ENCODE measurements at regions not wholly inside any gene's neighbourhood (a gene's known extent, or its start where the extent isn't known, plus 50 kb on each side); places are given as distances from the start of the nearest gene placed in this dataset.
"Not testable (repeated sequence)": the region's sequence is repeated elsewhere in the genome, so short reads cannot be mapped to it uniquely, and the experiment has no call there.

DNA sequence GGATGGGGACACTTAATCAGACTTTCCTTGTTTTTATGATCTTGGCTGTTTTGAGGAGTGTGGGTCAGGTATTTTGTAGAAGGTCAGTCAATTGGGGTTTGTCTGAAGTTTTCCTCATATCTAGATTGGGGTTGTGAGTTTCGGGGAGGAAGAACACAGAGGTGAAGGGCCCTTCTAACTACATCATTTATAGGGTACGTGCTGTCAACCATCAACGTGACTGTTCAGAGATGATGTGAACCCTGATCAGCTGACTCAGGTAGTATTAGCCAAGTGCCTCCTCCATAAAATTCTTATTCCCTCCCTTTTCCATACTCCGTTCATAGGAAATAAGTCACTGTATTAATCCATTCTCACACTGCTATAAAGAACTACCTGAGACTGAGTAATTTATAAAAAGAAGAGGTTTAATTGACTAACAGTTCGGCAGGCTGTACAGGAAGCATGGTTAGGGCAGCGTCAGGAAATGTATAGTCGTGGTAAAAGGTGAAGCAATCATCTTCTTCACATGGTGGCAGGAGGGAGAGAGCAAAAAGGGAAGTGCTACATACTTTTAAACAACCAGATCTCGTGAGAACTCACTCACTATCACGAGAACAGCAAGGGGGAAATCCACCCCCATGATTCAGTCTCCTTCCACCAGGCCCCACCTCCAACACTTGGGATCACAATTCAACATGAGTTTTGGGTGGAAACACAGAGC, 547.1 kb upstream of the LINC00305 start:
- DNase-seq = no peak

DNA sequence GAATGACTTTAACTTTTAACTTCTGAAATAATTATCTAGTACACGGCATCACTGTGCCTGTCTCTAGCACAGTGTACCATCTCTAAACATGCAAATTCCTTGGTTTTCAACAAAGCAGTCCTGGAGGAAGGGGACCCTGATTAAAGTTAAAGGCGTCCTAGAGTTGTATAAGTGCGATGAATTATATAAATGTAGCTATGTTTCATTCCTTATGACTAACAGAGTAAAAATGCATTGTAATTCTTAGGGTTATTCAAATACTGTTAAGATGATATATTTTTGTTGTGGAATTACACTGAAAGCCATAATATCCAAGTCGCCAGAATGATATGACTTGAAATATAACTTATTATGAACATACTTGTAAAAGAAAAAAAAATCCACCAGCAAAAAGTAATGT, 544.9 kb upstream of the LINC00305 start:
- DNase-seq = no peak

DNA sequence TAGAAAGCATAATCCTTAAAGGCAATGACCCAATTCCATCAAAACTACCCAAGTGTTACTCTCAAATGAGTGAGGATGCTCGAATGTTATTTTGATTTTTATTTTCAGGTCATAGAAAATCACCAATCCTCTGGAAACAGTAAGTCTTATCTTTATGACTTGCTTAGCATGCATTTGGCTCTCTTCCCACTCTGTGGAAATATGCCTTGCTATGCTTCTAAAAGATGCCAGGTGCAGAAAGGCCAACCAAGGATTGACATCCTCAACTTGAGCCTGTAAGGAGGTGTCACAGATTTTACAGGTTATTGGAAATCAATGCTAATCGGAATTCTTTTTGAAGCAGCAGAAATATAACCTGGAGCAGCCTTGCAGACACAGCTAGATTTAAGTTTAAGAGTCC, 543.9 kb upstream of the LINC00305 start:
- DNase-seq = no peak

DNA sequence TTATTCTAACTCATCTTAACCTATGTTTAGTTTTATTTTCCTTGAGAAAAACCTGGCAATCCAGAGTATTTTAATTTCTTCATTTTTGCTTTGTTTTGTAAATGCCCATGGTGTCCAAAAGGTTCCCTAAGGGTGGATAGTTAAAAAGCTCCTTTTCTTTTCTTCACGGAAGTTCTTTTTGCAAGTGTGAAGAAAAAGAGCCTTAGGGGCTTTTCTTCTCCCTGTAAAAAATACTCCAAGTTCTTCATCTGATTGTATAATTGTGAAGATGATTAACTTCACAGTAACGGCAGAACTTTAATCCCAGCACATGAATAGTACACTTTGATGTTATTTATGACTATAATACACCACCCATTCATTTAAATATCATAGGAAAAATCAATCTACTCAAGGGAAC, 530.2 kb upstream of the LINC00305 start:
- DNase-seq = no peak

DNA sequence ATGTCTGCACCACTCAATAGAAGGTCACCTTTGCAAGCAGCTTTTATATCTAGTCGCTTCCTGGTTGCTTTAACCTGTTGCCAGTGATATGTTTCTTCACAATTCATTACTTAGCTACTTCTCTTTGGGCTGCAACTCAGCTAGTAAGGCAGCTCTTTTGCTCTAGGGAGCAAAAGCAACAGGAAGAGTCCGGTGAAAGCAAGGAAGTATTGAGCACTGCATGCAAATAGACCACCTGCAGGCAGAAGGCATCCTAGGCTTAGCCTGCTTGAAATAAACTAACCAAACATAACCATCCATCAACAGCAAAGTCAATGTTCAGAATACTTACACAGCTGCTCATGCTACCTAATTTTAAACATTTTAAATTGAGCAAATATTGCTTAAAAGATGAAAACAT, 529.2 kb upstream of the LINC00305 start:
- DNase-seq = no peak

DNA sequence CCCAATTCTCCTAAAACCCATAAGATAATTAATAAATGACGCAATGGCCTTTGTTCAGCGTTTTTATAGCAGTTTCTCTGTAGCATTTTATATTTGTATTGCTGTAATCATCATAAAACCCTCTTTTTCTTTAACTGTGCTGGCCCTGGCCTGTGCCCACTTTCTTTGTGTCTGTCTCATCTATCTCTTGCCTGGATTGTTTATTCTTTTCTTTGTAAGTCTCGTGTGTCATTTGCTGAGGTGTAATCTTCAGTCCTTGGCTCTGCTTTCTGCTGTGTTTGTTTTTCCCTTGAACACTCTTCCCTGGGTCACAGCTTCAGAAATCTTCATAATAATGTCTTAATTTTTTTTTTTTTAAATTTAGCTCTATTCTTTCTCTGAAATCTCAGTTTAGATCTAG, 525.8 kb upstream of the LINC00305 start:
- no peak for DNase-seq

DNA sequence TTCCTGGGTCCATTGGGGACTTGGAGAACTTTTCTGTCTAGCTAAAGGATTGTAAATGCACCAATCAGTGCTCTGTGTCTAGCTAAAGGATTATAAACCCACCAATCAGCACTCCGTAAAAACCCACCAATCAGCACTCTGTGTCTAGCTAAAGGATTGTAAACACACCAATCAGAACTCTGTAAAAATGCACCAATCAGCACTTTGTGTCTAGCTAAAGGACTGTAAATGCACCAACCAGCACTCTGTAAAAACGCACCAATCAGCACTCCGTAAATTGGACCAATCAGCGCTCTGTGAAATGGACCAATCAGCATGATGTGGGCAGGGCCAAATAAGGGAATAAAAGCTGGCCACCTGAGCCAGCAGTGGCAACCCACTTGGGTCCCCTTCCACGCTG, 522.4 kb upstream of the LINC00305 start:
- DNase-seq = not testable (repeated sequence)

DNA sequence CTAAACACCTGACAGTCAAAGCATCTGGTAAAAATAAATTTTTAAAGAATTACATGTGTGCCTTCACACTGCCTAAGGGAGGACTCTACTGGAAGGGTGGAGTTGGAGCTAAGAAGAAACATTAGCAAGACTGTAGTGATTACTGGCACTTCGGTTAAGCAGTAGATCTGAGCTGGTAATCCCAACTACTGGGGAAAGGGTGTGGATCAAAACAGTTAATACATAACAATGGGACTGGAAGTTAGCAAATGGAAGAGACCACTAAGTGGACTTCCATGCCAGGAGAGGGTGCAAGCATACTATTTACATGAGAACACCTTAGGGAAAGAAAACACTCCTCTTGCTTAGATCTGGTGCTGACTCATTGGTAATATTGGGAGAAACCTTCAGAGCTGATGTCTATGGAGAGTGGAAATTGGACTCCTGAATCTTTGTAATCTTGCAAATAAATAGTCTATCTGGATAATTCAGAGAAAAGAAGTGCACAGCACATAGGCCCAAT, 519.6 kb upstream of the LINC00305 start:
- DNase-seq = no peak

DNA sequence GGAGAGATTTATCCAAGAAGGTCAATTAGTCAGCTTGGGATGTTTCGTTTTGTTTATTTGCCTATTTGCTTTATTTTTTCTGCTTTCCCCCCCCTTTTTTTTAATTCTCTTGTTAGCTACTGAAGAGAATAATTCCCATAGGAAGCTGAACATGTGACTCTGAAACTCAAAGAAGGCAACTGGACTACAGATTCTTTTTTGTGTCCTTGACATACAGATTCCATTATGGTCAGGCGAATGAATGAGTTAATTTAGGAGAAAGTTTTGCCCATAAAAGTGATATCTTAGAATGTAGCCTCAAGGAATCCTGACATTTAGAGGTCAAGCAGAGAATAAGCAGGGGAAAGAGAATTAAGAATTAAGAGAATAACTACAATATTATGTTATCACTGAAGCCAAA, 514.2 kb upstream of the LINC00305 start:
- no peak for DNase-seq

DNA sequence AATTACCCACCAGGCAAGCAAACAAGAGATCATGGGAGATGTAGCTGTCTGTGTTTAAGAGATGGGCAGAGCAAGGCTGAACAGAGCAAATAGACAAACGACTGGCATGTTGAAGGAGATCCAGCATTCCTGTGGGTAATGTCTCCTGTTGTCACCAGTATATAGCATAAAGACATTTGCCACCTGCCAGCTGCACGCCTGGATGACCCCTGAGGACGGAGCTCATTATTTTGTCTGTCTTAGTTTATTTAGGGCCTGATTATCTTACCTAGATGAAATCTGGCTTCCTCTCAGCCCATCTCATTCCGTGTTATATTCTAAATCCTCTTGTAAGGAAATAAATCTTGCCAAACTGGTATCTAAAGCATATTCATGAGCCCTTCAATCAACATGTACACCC, 510.3 kb upstream of the LINC00305 start:
- DNase-seq = no peak

DNA sequence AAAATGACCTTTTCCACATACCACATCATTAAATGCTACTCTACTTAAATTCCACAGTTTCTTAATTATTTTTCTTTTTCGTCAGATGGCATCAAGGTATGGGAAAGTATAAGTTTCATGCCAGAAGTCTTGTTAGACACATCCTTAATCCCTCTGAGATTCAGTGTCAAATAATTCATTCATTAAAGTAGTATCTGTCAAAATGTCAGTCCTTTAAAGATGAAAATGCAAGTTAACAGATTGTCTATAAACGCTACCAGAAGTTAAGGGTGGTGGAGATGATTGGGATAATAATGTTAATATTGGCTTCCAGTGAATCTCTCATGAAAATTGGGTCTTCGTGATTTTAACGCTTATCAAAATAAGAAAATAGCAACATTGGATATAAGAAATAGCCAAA, 504.2 kb upstream of the LINC00305 start:
- DNase-seq = no peak

DNA sequence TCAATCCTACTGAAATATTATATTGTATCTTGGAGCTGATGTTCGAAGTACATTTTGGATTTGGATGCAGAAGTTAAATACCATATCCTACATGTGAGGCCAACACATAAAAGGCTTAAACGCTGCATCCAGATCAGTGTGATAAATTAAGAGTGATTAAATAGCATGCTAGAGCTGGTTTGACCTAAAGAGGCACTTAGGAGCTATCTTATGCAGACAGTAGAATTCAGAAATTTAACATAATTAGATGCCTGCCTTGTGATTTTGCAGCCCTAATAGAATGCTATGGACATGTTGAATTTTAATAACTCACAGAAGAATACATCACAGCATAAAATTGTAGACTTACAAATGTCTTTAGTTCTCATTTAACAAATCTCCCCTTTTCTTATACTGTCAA, 501.2 kb upstream of the LINC00305 start:
- no peak for DNase-seq

DNA sequence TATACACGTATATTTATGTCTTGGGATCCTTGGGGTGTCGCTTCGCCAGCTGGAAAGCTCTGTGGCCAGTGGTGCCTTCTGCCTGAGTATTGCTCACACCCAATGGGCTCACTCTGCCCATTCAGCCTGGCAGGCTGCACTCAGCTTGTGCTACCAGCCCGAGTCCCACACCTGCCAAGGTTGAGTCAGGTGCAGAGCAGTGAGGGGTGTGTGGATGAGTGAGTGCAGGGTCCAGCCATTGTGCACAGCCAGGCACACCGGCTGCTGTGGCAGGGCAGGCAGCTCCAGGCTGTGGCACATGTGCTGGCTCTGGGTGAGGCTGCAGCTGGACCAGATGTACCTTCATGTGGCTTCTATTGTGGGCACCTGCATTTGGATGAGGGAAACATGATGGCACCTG, 496.9 kb upstream of the LINC00305 start:
- DNase-seq = no peak

DNA sequence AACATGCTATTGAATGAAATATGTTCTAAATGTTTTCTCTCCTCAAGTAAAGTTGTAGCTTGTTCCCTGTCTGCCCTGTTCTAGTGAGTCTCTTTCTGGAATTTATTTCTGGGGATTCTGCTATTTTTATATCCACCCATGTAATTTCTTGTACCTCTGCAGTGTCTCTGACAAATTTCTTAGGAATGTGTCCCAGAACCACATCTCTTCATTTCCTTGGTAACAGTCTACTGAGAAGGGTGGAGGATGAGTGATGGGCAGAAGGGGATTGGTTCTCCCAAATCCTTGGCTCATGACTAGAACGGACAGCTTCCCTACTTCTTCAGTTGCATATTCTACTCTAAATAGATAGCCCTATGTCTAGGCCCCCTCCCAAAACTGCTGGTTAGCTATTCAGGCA, 490.6 kb upstream of the LINC00305 start:
- no peak for DNase-seq

DNA sequence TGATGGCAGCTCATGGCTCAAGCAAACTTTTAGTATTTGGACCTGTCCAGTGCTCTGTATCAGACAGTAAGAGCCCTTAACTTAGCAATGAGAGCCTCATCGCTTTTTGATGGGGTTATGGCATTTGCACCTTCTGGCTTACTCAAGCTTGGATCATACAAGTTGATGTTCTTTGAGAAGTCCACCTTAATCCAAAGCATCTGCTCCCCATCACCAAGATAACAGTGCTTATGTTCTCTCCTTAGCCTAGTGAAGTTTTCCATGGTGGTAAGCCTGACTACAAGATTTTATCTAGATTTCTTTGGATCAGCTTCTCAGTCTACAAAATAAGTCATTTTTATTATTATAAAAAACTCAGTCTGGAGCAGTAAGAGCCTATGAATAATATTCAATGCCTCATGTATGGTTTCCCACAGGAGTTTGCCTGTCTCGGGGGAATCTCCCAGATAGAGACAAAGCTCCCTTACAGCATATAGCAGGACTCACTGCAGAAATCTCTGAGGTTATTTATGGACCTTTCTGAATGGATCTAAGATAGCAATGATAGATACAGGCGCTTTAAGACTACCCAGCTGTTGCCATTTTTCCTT, 472.2 kb upstream of the LINC00305 start:
- DNase-seq = no peak

DNA sequence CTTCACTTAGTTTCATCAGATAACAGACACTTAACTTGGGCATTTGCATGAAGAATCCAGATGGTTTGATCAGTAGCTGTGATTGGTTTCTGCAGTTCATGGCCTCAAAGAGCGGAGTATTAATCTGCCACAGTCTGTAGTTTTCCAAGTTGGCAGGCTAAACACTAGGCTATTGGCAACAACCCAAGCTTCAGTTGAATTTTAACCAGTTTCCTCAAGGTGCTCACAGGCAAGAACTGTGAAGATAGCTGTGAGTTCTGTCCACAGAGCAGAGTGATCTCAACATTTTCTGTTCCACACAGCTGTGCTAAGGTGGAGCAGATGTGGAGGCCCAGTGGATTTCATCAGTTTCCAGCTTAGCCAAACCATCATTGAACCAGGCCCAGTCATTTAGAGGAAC, 469.5 kb upstream of the LINC00305 start:
- no peak for DNase-seq

DNA sequence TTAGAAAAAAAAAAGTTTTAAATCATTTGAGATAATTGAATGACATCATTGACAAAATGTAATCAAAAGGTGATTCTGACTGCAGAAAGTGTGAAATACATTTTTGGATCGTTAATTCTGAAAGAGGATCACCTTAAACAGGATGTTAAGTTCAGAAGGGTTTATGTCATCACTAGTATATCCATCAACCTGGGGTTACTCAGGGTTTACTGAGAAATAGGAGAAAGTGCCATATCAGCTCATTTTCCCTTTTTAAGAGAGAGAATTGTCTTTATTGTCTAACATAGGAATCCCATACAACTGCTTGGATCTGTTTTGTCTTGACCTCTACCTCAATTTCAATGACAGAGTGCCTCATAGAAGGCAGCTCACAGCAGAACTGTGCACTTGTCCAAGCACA, 466.1 kb upstream of the LINC00305 start:
- DNase-seq = no peak

DNA sequence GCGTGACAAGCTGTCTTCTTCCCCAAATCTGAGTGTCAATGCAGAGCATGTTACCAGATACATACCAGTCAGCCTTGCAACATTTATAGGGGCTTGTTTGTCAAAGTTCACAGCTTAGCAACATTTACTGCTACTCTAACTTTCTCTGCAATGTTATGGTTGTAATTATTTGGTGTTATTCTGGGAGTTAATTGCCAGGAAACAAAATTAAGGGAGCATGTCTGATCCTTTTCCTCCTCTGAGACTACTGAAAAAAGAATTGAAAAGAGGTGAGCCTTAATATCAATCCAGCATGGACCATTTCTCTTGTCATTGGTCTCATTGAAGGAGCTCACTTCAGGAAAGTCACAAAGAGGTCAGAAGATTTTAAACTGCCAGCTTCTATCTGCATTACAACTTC, 465.6 kb upstream of the LINC00305 start:
- DNase-seq = no peak

DNA sequence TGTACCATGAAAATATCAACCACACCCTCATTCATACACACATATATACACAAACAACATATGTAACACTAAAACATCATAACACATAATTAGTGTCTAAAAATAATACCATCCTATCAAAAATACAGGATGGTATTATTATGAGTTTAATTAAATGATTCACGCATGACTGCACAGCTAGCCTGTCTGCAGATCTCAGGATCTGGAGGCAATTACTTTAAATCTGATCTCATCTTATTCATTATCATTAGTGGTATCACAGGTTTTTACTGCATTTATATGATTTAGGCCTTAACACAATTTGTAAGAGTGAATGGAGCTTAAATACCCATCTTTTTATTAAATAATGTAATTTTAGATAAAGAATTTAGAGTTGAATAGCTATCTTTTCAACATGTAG, 443.4 kb upstream of the LINC00305 start:
- DNase-seq = no peak

DNA sequence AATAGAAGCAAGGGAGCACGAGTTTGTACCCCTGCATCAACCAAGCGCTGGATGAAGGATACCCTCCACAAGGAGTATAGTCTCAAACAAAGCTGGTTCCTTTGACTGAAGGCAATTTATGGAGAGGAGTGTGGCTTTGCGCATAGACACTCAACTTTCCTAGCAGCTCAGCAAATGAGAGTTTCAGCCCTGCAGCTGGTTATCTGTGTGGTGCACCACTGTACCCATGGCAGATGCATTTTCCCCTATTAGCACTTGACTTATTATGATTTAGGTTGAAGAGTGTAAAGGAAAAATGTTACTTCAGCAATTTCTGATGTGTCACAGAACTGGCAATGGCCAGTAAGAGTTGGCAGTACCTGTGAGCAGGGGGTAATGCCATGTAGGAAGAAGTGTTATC, 440.1 kb upstream of the LINC00305 start:
- DNase-seq = no peak

DNA sequence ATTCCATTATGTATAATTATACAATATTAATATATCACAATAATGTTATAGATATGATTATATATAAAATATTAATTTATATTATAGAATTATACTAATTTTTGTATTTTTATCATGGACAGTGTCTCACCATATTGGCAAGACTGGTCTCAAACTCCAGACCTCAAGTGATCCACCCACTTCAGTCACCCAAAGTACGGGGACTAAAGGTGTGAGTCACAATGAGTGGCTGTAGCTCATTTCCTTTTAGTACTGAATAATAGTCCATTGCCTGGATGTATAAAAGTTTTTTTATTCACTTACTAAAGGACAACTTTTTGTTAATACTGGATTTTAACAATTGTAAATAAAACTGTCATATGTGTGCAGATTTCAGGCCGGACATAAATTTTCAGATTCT, 417.6 kb upstream of the LINC00305 start:
- DNase-seq = no peak

DNA sequence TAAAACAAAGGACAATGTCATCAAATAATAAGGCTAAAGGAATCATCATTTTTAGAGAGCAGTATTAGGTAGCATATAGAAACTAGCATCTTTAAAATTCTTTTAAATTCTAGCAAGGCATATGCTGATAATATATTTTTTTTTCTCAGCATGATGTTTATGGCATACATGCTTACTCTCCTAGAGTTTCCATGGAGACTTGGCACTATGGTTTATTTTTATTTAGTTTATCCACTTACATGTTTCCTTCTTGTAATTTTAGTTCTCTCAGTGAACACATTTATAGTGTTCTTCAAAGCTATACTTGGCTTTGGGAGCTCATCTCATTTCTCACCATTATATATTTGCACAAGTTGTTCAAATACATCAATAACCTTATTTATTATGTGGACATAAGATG, 413.8 kb upstream of the LINC00305 start:
- no peak for DNase-seq

DNA sequence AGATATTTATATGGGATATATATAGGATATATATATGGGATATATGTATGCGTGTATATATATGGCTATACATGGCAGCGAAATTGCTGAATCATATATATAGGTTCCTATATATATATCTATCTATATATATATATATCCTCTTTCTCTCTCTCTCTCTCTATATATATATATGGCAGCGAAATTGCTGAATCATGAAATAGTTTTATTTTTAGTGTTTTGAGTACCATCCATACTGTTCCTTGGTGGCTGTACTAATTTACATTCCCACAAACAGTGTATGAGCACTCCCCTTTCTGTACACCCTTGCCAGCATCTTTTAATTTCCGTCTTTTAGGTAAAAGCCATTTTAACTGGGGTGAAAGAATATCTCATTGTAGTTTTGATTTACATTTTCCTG, 397.6 kb upstream of the LINC00305 start:
- DNase-seq = no peak

DNA sequence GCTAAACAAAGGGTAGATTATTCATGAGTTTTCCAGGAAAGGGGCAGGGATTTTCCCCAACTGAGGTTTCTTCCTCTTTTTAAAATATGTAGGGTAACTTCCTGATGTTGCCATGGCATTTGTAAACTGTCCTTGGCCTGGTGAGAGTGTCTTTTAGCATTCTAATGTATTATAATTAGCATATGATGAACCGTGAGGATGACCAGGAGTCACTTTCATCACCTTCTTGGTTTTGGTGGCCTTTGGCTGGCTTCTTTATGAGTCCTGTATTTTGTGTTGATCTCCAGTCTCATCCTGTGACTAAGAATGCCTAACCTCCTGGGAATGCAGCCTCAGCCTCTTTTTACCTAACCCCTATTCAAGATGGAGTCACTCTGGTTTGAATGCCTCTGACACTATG, 391.0 kb upstream of the LINC00305 start:
- DNase-seq = no peak

DNA sequence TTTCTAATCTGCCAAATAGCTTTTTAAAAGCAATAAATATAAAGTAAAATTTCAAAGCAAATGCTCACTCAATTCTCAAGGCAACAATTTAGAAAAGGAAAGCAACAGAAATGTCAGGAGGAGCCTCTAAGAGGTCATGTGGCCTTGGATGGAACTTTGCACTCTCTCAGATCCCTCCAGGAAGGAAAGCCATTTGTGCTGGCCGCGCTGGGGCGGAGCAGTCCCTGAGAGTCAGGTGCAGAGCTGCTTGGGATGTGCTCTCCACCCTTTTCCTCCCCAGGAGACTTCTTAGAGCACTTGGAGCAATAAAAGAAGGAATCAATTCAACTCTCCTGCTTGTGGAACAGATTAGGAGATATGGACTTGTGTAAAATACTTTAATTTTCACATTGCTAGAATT, 379.8 kb upstream of the LINC00305 start:
- no peak for DNase-seq
